OCI-M1 (cell line): ENCODE measurements at regions not wholly inside any gene's neighbourhood (a gene's known extent, or its start where the extent isn't known, plus 50 kb on each side); places are given as distances from the start of the nearest gene placed in this dataset.
"Not testable (repeated sequence)": the region's sequence is repeated elsewhere in the genome, so short reads cannot be mapped to it uniquely, and the experiment has no call there.

ENCODE experiments used
- DNase-seq: peaks from one replicate; lab custom pipeline; 2025; lab: John Stamatoyannopoulos, UW

DNA sequence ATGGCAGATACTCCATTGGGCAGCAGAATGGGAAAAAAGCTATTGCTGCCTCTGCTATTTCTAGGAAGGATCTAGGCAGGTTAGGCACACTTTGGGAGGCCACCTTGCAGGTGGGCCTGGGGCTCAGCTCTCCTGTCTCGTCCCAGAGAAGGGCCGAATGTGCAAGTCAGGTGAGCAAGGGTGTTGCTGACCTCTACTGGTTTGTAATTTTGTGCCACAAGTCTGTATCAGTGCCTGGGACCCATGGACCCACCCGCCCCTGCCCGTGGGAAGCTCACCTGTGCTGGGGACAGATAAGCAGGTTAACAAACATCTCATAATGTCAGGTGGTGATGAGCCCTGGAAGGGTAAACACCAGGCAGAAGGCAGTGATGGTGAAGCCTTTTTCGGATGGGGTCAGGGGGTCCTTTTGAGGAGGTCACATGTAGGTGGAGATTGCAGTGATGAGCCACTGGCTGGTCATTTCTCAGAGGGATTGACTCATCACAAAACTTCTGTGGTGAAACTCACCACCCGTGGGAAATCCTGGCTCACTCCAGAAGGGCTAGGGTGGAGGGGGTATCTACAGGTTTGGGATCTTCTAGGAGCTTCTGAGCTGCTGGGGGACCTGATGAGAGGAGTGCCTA lies 161.3 kb downstream of the KLF13 start:
- no peak for DNase-seq

DNA sequence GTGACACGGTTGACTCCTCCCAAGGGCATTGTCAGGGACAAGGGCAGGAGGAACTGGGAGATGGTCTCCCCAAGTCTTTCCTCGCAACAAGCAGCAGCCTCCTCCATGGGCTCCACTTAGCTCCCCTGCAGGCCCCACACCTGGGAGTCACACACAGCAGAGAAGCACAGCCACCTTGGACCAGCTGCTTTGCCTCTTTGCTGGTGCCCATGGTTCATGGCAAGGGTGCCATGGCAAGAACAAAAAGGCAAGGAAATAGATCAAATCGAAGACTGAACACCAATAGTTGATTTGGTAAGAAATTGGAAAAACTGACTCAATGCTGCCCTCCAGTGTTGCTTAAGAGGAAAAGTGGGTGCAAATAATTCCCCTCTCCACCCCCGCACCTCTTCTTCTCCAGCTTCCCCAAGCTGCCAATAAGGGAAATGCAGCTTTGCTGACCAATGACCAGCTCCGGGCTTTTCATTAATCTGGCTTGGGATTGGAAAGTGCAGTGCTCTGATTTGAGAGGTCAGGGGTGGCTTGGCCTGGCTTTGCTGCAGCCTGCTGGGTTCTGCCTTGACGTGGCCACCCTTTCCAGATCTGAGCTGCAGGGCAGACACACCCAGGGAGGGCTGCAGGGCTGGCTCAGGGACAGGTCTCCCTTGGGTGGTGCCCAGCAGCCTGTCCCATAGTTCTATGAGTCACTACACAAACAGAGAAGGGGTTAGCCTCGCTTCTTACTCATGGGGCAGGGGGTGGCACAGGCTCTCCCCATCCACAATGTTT lies 162.0 kb downstream of the KLF13 start:
- peak; percentile 81 for DNase-seq

DNA sequence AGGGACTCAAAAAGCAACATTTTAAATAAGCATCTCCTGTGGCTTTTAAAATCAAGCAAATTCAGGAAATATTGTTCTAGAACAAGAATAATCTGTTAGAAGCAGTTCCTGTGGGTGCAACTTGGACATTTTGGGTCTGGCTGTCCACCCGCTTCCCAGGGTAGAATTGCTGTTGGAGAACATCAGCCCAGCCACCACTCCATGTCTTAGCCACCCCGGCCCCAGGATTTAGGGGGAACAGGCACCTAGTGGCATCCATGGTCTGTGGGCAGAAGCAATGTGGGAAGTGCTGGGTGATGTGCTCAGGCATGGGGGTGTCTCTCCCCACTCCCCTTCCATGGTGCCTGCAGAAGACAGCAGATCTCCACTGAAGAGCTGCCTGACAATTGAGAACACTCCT lies 162.6 kb downstream of the KLF13 start:
- no peak for DNase-seq

DNA sequence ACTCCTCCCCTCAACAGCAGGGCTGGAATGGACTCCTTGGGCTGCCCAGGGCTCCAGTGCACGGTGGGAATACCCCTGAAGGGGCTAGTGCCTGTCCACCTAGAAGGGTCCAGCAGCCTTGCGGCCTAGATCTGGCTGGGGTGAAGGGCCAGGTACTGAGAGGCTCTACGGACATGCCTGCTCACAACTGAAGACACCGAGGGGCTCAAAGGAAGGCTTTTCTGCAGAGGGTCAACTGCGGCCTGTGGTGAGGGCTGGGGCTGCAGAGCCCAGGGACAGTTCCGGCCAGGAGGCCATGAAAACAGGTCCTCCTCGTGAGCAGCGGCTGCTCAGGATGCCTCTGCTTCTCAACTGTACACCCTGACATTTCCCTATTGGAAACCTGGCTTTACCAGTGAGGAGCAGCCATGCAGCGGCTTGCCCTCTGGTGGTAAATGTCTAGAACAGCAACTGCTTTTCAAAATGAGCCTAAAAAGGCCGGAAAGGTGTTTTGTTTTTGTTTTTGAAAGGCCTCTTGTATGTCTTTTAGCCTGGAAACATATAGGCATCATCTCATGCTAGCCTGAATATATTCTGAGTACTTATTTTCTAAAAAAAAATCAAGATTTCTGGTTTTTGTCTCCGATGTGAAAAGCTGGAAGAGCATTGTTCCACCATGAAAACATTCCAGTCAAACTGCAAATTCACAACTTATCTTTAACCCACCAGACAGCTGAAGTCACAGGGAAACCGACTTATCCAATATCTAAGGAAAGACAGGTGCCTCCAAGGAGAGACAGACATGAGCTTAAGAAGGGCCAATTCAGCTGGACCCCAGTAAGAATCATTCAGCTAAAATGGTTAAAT lies 163.4 kb downstream of the KLF13 start:
- DNase-seq: peak; percentile 56

DNA sequence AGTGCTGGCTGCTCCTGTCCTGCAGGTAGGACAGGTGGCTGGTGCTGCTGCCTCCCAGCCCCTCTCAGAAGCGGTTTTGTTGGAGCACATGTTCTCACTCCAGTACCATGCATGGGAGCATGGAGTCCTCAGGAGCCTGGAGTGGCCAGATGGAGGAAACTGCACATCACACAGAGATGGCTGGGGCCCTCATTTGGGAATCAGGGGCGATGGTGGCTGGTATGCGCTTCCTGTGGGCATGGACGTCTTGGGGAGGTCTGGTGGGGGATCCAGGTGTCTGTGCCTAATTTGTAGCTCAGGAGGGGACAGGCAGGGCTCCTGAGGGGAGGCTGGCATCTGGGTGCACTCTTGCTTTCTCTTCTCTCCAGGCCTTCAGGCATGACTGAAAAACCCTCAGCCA lies 168.2 kb downstream of the KLF13 start:
- no peak for DNase-seq

- no peak for DNase-seq
Observed at GRCh38 chr15:31495281-31495680, 168.6 kb downstream of the KLF13 start.

DNA sequence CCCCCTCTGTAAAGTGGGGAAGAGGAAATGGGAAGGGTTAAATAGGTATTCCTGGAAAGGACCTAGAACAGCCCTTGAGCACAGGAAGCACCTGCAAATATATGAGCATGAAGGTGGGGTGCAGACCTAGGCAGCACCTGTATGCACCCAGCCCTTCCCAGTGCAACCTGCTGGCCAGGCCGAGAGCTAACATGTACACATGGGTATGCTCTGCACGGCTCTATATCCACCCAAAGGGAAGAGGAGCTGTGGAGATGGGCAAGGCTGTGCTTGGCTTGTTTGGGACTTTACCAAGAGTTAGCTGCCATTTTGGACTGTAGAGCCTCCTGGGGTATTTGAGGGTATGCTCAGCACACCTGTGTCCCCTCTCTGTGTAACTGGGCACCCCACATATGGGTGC lies 171.2 kb downstream of the KLF13 start:
- DNase-seq: no peak

GRCh38 chr15:31498329-31498728 lies 171.7 kb downstream of the KLF13 start:
- DNase-seq: no peak

DNA sequence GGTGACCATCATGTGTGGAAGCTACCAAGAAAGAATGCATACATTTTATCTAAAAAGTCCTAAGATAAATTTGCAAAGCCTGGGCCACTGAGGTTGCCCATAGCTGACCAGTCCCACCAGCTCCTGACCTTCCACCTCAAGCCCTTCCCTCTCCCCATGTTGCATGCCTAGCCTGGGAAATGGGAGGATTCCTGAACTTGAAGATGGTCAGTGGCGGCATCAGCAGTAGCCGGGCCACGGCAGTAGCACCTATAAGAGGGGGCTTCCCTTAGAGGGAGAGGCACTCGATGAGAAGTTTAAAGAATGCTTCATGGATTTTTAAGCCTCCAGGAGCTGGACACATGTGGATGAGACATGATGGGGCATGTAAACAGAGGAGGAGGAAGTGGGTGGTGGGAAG lies 172.1 kb downstream of the KLF13 start:
- DNase-seq: no peak

DNA sequence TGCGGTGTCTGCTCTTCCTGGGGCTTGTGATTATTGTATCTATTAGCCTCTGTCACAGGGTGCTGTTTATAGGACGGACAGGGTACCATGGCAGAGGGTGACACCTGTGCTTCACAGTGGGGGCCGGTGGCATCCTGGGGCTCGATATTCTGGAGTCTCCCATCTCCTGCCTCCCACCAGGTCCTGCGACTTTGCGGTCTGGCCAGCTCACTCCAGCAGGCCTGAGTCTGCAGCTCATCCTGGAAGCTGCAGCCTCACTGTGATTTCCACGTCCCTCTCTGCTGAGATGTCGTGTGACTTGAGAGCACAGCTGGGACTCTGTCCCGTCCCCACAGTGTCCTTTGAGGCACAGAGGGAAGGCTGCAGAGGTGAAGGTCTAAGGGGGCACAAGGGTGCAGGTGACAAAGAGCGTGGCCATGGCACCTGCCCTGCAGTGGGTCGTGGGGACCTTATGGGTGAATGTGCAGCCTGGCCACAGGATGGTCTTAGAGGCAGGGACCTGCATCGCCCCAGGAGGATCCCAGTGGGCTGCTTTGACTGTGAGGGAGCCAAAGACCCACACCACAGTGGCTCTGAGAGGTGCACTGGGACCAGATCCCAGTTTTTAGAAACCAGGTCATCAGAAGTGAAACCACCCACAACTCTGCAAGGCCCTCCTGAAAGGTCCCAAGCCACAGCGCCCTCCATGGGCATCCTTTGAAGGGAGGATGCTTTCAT lies 172.8 kb downstream of the KLF13 start:
- DNase-seq: no peak

DNA sequence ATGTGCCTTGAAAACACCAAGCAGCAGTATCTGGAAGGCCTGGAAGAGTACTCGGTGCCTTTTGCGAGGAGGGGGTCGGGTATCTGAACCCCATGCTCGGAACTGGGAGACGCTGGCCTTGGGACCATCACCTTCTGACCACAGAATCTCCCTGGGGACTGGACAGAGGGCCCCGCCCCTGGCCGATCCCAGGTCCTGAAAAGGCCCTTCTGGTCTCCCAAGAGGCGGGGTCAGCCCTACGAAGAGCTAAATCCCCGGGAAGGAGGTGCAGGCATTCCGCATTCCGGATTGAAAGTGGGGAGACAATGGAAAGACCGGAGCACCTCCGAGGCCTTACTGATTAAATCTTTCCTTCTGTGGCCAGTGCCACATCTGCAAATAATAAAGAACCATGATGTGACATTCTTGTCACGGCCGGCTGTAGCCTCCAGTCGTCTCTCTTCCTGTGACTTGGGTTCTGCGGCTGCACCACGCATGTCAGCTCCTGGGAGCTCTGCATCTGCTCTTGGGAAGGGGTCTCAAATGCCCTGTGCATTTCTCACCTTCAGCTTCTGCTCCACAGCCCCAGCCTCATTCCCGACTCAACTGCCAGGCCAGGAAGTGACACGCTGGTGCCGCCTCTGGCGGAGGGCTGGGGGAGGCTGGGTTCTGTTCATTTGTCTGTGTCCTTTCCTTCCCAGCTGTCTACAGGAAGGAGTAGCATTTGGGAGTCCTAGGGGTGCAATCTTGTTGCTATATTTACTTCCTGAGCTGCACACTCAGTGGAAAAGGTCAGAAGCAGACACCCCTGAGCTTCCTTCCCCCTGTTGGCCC lies 173.5 kb downstream of the KLF13 start:
- DNase-seq: no peak

DNA sequence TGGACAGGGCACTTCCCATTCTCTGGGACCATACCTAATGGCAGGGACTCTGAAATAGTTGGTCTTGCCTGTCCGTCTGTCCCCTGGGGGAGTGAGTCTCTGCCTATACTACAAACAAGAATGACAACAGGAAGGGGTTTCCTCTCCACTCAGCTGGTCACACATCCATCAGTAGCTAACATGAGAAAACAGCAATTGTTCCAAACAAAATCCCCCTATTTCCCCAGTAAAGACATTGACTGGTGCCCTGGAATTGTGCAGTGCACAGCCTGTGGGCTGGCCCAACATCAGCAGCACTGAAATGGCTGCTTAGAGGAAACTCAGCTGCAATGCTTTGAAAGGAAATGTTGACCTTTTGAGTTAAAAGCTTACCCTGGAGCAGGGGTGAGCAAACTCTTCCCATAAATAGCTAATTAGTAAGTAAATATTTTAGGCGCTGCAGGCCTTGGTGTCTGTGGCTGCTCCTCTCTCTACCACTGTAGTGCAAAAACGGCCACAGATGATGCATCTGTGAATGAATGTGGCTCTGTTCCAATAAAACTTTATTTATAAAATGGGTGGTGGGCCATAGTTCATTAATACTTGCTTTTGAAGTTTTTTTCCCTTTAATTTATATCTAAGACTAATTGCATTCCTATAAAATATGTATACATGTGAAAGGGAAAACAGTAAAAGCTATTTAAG lies 174.3 kb downstream of the KLF13 start:
- no peak for DNase-seq

DNA sequence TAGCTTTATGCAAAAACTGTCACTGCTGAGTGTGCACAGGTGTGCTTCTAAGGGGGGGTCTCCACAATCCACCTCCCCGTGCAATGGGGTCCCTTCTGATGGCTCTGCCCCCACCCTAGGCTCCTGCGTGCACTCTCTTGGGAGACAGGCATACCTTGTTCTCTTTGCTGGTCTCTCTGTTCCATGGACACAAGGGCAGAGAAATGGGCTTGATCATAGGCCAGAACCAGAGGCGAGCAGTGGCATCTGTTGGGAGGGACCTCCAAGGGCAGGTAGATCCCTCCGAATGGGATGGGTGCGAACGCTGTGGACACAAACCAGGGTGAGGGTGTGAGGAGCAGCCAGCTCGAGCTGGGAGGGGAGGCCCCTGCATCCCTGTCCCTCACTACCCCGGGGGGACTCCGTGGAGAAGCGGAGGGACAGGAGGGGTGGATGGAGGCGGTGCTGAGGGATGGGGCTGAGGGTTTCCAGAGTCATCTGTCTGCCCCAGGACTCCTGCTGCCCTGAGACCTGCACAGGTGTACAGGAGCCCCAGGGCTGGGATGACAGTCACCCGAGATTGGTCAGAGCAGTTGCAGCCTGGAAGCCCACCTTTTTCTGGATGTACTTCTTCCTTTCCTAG lies 175.0 kb downstream of the KLF13 start:
- no peak for DNase-seq

GRCh38 chr15:31502541-31503229 lies 176.1 kb downstream of the KLF13 start:
- DNase-seq: no peak

DNA sequence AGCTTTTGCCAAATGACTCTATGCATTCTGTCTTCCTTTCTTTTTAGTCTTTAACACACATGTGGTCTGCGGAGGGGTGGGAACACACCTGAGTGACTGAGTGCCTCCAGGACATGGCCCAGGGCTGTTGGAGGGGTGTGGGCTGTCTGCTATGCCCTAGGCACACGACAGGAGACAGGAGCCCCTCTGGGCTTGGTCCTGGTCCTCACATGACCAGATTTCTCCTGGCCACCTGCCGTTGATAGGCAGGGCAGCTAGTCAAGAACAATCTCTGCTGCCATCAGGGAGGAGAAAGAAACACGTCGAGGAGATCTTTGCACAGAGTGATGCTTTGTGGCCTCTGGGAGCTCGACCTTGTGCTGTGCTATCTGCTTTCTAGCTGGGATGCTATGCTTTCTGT lies 176.6 kb downstream of the KLF13 start:
- no peak for DNase-seq

- no peak for DNase-seq
Observed at GRCh38 chr15:31503758-31504461, 177.3 kb downstream of the KLF13 start.

GRCh38 chr15:31504462-31504839 lies 177.8 kb downstream of the KLF13 start:
- DNase-seq: no peak

- DNase-seq: not testable (repeated sequence)
Observed at GRCh38 chr15:31507573-31507972, 180.9 kb downstream of the KLF13 start.

DNA sequence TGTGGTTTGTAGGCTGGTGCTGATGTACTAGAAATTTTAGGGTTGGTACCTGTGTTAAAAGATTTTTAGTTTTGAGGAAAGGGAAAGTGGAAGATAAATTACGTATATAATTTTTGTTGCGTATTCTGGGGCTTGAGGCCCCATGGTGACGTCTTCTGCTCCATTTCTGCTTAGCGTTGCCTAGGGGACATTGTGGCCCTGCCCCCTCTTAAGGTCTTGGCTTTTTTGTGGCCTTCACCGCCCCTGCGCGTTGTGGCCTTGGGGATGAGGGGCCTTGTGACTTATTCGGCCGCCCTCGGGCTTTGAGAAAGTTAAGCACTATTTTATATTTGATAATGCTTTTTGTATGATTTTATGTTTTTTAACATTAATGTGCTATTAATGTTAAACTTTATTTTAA lies 182.0 kb downstream of the KLF13 start:
- DNase-seq: no peak
